B cell (primary cell): ENCODE measurements at regions not wholly inside any gene's neighbourhood (a gene's known extent, or its start where the extent isn't known, plus 50 kb on each side); places are given as distances from the start of the nearest gene placed in this dataset.

Experiments
- ATAC-seq: fragments of 200-7000 bp; cut with Tn5 transposase; one replicate; pipeline ENCODE4 v1.10.0; 2021; ENCODE audit warnings: low read depth, mild to moderate bottlenecking, moderate number of reproducible peaks, moderate library complexity
- CTCF ChIA-PET: fragments of 350-600 bp; sonication (Branson Sonifier 250); formaldehyde crosslinking; loops from one replicate; lab custom pipeline; 2021; ENCODE audit warnings: antibody characterized with exemption, inconsistent platforms; lab: Charles Lee
- POLR2A ChIA-PET: fragments of 350-600 bp; sonication (Branson Sonifier 250); formaldehyde crosslinking; loops from one replicate; lab custom pipeline; 2021; ENCODE audit warnings: antibody characterized with exemption; lab: Charles Lee
- DNase-seq: peaks from one replicate; pipeline ENCODE4 v3.0.0; 2013
- H2AFZ ChIP-seq: 2 replicates; pipeline ENCODE4 v1.6.1; 2012; ENCODE audit warnings: mild to moderate bottlenecking, low read depth, low read length; ENCODE audit not compliant: insufficient read depth, poor library complexity, severe bottlenecking
- H3K27ac ChIP-seq, 2 donors: 1 replicate in 1 of 2; 2 replicates in 1 of 2; pipeline ENCODE4 v1.5.1; 2012 to 2013; ENCODE audit warnings: low read length in 2 of 2, mild to moderate bottlenecking in 2 of 2, moderate library complexity in 1 of 2
- H3K27me3 ChIP-seq, 4 experiments: fragments of 200-600 bp in 1 of 4; sonication (generic) in 1 of 4; replicated peaks in 1 of 4; 1 replicate in 2 of 4; 2 replicates in 2 of 4; pipeline versions ENCODE4 v1.6.1 to v1.7.0; 2013 to 2016; ENCODE audit warnings: low read length in 3 of 4, mild to moderate bottlenecking in 2 of 4, mixed read lengths in 1 of 4, moderate library complexity in 1 of 4; ENCODE audit not compliant: insufficient read depth in 4 of 4, control insufficient read depth in 3 of 4; ENCODE audit errors: control extremely low read depth in 1 of 4
- H3K36me3 ChIP-seq, 2 experiments: replicated peaks in 1 of 2; 1 replicate in 1 of 2; 2 replicates in 1 of 2; pipeline versions ENCODE4 v1.6.1 to v1.7.1; 2013; ENCODE audit warnings: low read length in 1 of 2; ENCODE audit not compliant: insufficient read depth in 2 of 2, control insufficient read depth in 1 of 2; ENCODE audit errors: control extremely low read depth in 1 of 2, extremely low read depth in 1 of 2
- H3K4me1 ChIP-seq, 2 donors: fragments of 200-600 bp in 1 of 2; sonication (generic) in 1 of 2; 1 replicate in 1 of 2; 2 replicates in 1 of 2; pipeline versions ENCODE4 v1.5.1 to v1.6.1; 2013 to 2017; ENCODE audit warnings: low read length in 2 of 2; ENCODE audit not compliant: control insufficient read depth in 2 of 2, insufficient read depth in 2 of 2
- H3K4me2 ChIP-seq: replicated peaks from 2 replicates; pipeline ENCODE3; 2012; ENCODE audit warnings: mild to moderate bottlenecking, low read depth, low read length; ENCODE audit not compliant: poor library complexity, severe bottlenecking
- H3K4me3 ChIP-seq, 5 experiments: fragments of 200-600 bp in 1 of 5; sonication (generic) in 1 of 5; 1 replicate in 3 of 5; 2 replicates in 2 of 5; pipeline versions ENCODE4 v1.5.1 to v1.7.0; 2011 to 2016; ENCODE audit warnings: low read length in 4 of 5, mild to moderate bottlenecking in 4 of 5, low read depth in 2 of 5, control low read depth in 1 of 5, moderate library complexity in 1 of 5; ENCODE audit not compliant: insufficient read depth in 1 of 5; ENCODE audit errors: control extremely low read depth in 1 of 5, extremely low read depth in 1 of 5
- H3K79me2 ChIP-seq: fragments of 200-600 bp; sonication (generic); one replicate; pipeline ENCODE4 v1.6.0; 2016; ENCODE audit warnings: low read length; ENCODE audit not compliant: control insufficient read depth, insufficient read depth
- H3K9ac ChIP-seq: fragments of 200-600 bp; sonication (generic); 2 replicates; pipeline ENCODE4 v1.6.1; 2017; ENCODE audit warnings: mild to moderate bottlenecking, low read length, moderate library complexity
- H3K9me3 ChIP-seq, 3 donors: one replicate each; pipeline versions ENCODE4 v1.6.1 to v1.7.1; 2013; ENCODE audit warnings: low read length in 2 of 3; ENCODE audit not compliant: control insufficient read depth in 2 of 3, insufficient read depth in 1 of 3; ENCODE audit errors: control extremely low read depth in 1 of 3
- H4K20me1 ChIP-seq: 2 replicates; pipeline ENCODE4 v1.6.0; 2012; ENCODE audit warnings: mild to moderate bottlenecking, low read length; ENCODE audit not compliant: insufficient read depth, control insufficient read depth, poor library complexity, severe bottlenecking
- H3K27ac Mint-ChIP-seq: one replicate; pipeline ENCODE4 v1.8.0; 2021; ENCODE audit warnings: mixed read lengths
- H3K27me3 Mint-ChIP-seq: one replicate; pipeline ENCODE4 v1.8.0; 2021; ENCODE audit warnings: mixed read lengths
- H3K4me1 Mint-ChIP-seq: one replicate; pipeline ENCODE4 v1.8.0; 2021; ENCODE audit warnings: mixed read lengths
- H3K4me3 Mint-ChIP-seq: one replicate; pipeline ENCODE4 v1.8.0; 2021; ENCODE audit warnings: mixed read lengths
- H3K9me3 Mint-ChIP-seq: one replicate; pipeline ENCODE4 v1.8.0; 2022; ENCODE audit warnings: mixed read lengths; ENCODE audit not compliant: insufficient read depth
- EZH2 ChIP-seq: IDR thresholded peaks from 2 replicates; pipeline ENCODE4 v1.6.1; 2012; ENCODE audit warnings: borderline replicate concordance, low read depth, mild to moderate bottlenecking, moderate library complexity, low read length; ENCODE audit not compliant: insufficient read depth, poor library complexity, severe bottlenecking
- WGBS: methylation state at CpG from one replicate; pipeline ENCODE4 v1.1.5; 2013; ENCODE audit warnings: missing lambda C conversion rate; ENCODE audit not compliant: insufficient coverage; 5-methylcytosine and 5-hydroxymethylcytosine counted together
- intact Hi-C: fragments of 100-400 bp; cut with micrococcal nuclease; formaldehyde crosslinking; loops from one replicate; pipeline ENCODE4 v1.10.0; 2022
- TF ChIP-seq, protein P1 (sequence below): fragments of 200-600 bp; IDR thresholded peaks from one replicate; pipeline ENCODE4 v1.8.0; 2022; ENCODE audit warnings: antibody characterized with exemption, mild to moderate bottlenecking

DNA sequence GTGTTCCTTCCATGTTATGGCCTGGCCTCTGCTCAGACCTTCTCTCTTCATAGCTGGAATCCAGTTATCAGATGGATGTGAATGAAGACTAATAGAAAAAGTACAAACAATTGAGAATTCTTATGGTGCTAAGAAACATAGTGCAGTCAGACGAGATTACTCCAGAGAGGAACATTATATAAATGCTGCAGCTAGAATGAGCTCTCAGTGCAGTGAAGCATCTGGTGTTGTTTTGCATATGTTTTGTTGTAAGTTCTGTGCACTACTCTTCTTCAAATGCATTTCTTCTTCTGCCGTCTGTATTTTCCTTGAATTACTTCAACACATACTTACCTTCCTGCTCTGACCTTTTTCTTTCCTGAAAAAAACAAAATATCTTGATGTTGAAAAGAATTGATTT is 602.4 kb upstream of the CDH18 start:
- ATAC-seq (no peak), DNase-seq (no peak)
- CTCF ChIA-PET = no interaction called here
- Mint-ChIP-seq H3K4me3 (no peak overlapping the region), H3K27ac (no peak overlapping the region), H3K9me3 (no peaks in the 10 kb centered on the region), H3K4me1 (no peaks in the 10 kb centered on the region), H3K27me3 (no peaks in the 10 kb centered on the region)
- TF ChIP-seq, protein P1, sequence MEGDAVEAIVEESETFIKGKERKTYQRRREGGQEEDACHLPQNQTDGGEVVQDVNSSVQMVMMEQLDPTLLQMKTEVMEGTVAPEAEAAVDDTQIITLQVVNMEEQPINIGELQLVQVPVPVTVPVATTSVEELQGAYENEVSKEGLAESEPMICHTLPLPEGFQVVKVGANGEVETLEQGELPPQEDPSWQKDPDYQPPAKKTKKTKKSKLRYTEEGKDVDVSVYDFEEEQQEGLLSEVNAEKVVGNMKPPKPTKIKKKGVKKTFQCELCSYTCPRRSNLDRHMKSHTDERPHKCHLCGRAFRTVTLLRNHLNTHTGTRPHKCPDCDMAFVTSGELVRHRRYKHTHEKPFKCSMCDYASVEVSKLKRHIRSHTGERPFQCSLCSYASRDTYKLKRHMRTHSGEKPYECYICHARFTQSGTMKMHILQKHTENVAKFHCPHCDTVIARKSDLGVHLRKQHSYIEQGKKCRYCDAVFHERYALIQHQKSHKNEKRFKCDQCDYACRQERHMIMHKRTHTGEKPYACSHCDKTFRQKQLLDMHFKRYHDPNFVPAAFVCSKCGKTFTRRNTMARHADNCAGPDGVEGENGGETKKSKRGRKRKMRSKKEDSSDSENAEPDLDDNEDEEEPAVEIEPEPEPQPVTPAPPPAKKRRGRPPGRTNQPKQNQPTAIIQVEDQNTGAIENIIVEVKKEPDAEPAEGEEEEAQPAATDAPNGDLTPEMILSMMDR = no peak
- TF ChIP-seq EZH2 = no peak
- H2AFZ ChIP-seq = no peak overlapping the region
- POLR2A ChIA-PET = no interaction called here
- no peak overlapping the region for H3K4me3 ChIP-seq
- no peak overlapping the region for H3K9ac ChIP-seq
- H3K36me3 ChIP-seq = no peaks in the 10 kb centered on the region
- no peaks in the 10 kb centered on the region for H3K9me3 ChIP-seq
- H3K79me2 ChIP-seq = no peaks in the 10 kb centered on the region
- no peak overlapping the region for H3K4me2 ChIP-seq
- WGBS = no CpG with 5 or more reads among the region's 2 CpGs
- no peaks in the 10 kb centered on the region for H4K20me1 ChIP-seq
- H3K27ac ChIP-seq = no peak overlapping the region
- intact Hi-C loops = no loop called here
- no peaks in the 10 kb centered on the region for H3K4me1 ChIP-seq
- no peaks in the 10 kb centered on the region for H3K27me3 ChIP-seq

DNA sequence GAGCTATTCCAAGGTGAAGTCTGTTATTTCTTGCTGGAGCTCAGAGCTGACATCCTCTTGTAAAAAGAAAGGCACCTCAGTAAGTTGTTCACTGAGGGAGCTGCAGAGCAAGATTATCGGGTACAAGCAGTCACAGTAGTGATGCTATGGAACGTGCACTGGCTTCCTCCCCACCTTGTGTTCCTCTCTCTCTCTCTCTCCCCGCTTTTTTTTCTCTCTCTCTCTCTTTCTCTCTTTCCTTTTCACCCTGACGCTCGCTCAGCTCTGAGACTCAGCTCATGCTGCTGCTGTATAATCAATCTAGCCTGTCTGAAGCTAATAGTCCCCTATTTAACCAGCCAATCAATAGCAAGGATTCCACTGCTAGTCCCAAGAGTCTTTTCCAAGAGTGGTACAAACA is 587.6 kb upstream of the CDH18 start:
- CTCF ChIA-PET = no interaction called here
- no peak overlapping the region for H3K4me2 ChIP-seq
- DNase-seq (no peak), ATAC-seq (no peak)
- Mint-ChIP-seq H3K4me1 (no peaks in the 10 kb centered on the region), H3K4me3 (no peak overlapping the region), H3K27ac (no peak overlapping the region), H3K27me3 (no peaks in the 10 kb centered on the region), H3K9me3 (no peaks in the 10 kb centered on the region)
- H3K79me2 ChIP-seq = no peaks in the 10 kb centered on the region
- H3K9ac ChIP-seq = no peak overlapping the region
- H3K27ac ChIP-seq = no peak overlapping the region
- WGBS = 74% methylated on average over 3 of the region's 5 CpGs
- no peaks in the 10 kb centered on the region for H4K20me1 ChIP-seq
- no peaks in the 10 kb centered on the region for H3K9me3 ChIP-seq
- intact Hi-C loops = no loop called here
- no peaks in the 10 kb centered on the region for H3K4me1 ChIP-seq
- H3K27me3 ChIP-seq = no peaks in the 10 kb centered on the region
- TF ChIP-seq, protein P1 = no peak
- no peak for TF ChIP-seq EZH2
- POLR2A ChIA-PET = no interaction called here
- H3K36me3 ChIP-seq = no peaks in the 10 kb centered on the region
- no peak overlapping the region for H2AFZ ChIP-seq
- no peak overlapping the region for H3K4me3 ChIP-seq
